MM.1S (cell line): ENCODE measurements at regions not wholly inside any gene's neighbourhood (a gene's known extent, or its start where the extent isn't known, plus 50 kb on each side); places are given as distances from the start of the nearest gene placed in this dataset.
"Not testable (repeated sequence)": the region's sequence is repeated elsewhere in the genome, so short reads cannot be mapped to it uniquely, and the experiment has no call there.

ENCODE experiments used
- DNase-seq: peaks from one replicate; pipeline ENCODE4 v3.0.0-alpha.2; 2015
- H2AFZ ChIP-seq: fragments of 300-600 bp; sonication (generic); 2 replicates; pipeline ENCODE4 v1.6.0; 2016; ENCODE audit warnings: antibody characterized with exemption, low read length
- H3F3A ChIP-seq: fragments of 300-600 bp; sonication (generic); 2 replicates; pipeline ENCODE4 v1.6.1; 2016; ENCODE audit warnings: mild to moderate bottlenecking, antibody characterized with exemption, low read length, moderate library complexity, mixed read lengths; ENCODE audit not compliant: insufficient read depth
- H3K27ac ChIP-seq: fragments of 300-600 bp; sonication (generic); 2 replicates; pipeline ENCODE4 v1.5.1; 2016; ENCODE audit warnings: mild to moderate bottlenecking, low read length
- H3K27me3 ChIP-seq: fragments of 300-600 bp; sonication (generic); replicated peaks from 2 replicates; pipeline ENCODE4 v1.6.0; 2016; ENCODE audit warnings: low read length; ENCODE audit not compliant: insufficient read depth
- H3K36me3 ChIP-seq: fragments of 300-600 bp; sonication (generic); replicated peaks from 2 replicates; pipeline ENCODE4 v1.6.1; 2016; ENCODE audit warnings: mild to moderate bottlenecking, low read length, mixed read lengths; ENCODE audit not compliant: insufficient read depth
- H3K4me1 ChIP-seq: fragments of 300-600 bp; sonication (generic); 2 replicates; pipeline ENCODE4 v1.6.1; 2016; ENCODE audit warnings: low read length, mixed read lengths
- H3K4me2 ChIP-seq: fragments of 300-600 bp; sonication (generic); 2 replicates; pipeline ENCODE4 v1.6.0; 2016; ENCODE audit warnings: low read depth, low read length
- H3K4me3 ChIP-seq: fragments of 300-600 bp; sonication (generic); 2 replicates; pipeline ENCODE4 v1.5.1; 2016; ENCODE audit warnings: low read length, mixed read lengths
- H3K79me2 ChIP-seq: fragments of 300-600 bp; sonication (generic); 2 replicates; pipeline ENCODE4 v1.6.1; 2016; ENCODE audit warnings: mixed run types, low read length, mixed read lengths
- H3K9ac ChIP-seq: fragments of 300-600 bp; sonication (generic); 2 replicates; pipeline ENCODE4 v1.6.1; 2016; ENCODE audit warnings: low read length, mixed read lengths
- H3K9me2 ChIP-seq: fragments of 300-600 bp; sonication (generic); replicated peaks from 2 replicates; pipeline ENCODE4 v1.6.1; 2016; ENCODE audit warnings: mild to moderate bottlenecking, low read length, mixed read lengths; ENCODE audit not compliant: insufficient read depth
- H3K9me3 ChIP-seq: fragments of 300-600 bp; sonication (generic); replicated peaks from 2 replicates; pipeline ENCODE4 v1.6.1; 2016; ENCODE audit warnings: mild to moderate bottlenecking, low read length, mixed read lengths; ENCODE audit not compliant: insufficient read depth
- H4K20me1 ChIP-seq: fragments of 300-600 bp; sonication (generic); 2 replicates; pipeline ENCODE4 v1.6.1; 2016; ENCODE audit warnings: mild to moderate bottlenecking, low read length, moderate library complexity, mixed read lengths; ENCODE audit not compliant: insufficient read depth

DNA sequence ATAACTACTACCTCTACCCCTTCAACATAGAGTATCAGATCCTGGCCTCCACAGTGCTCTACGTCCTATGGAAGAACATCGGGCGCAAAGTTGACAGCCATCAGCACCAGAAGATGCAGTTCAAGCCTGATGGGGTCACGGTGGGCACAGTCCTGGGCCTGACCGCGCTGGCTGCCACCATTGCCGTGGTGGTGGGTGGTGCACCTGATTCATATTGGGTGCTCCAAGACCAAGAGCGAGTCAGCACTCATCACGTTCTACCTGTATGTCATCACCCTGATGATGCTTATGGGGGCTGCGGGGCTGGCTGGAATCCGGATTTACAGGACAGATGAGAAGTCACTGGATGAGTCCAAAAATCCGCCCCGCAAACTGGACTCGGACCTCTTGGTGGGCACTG is 846.4 kb downstream of the RPIA start:
- not testable (repeated sequence) for H3K27me3 ChIP-seq, H3K79me2 ChIP-seq

DNA sequence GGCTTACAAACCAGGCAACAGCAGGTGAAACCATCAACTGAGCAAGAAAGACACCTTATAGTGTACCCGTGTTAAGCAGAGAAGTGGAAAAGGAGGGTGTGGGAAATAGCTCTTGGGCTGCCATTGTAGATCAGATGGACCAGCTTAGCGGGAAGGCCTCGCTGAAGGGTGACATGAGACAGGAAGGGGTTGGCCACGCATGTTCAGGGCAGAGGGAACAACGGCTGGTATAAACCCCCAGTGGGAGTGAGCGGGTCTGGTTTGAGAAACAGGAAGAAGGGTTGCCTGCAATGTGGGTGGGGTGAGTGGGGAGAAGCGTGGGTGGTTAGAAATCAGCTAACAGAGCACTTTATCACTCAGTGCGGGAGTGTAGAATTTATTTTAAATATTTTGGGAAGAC is 852.6 kb downstream of the RPIA start:
- H3K4me3 ChIP-seq, H3F3A ChIP-seq, DNase-seq, H3K36me3 ChIP-seq, H3K4me1 ChIP-seq, H3K79me2 ChIP-seq, H3K9ac ChIP-seq, H3K27me3 ChIP-seq, H4K20me1 ChIP-seq, H3K27ac ChIP-seq, H3K9me2 ChIP-seq, H3K9me3 ChIP-seq, H3K4me2 ChIP-seq, H2AFZ ChIP-seq: not testable (repeated sequence)

More for the DNA sequence above, 846.4 kb downstream of the RPIA start:
- H3K27ac ChIP-seq, H3K9me3 ChIP-seq, H3K9ac ChIP-seq, H3K4me2 ChIP-seq, H4K20me1 ChIP-seq, H3K4me1 ChIP-seq, H3K9me2 ChIP-seq, H3F3A ChIP-seq, H3K4me3 ChIP-seq, H3K36me3 ChIP-seq, DNase-seq, H2AFZ ChIP-seq: not testable (repeated sequence)

DNA sequence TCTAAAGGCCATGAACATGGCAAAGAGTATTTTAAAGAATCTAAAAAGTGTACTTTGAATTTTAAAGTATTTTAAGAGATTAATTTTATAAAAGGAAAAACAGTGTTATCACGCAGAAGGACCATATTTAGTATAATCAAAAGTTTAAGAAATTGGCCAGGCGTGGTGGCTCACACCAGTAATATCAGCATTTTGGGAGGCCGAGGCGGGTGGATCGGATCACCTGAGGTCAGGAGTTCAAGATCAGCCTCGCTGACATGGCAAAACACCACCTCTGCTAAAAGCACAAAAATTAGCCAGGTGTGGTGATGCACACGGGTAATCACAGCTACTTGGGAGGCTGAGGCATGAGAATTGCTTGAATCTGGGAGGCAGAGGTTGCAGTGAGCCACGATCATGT is 887.7 kb downstream of the RPIA start:
- H3K4me1 ChIP-seq, H3K36me3 ChIP-seq, H3K27me3 ChIP-seq, H4K20me1 ChIP-seq, H3K4me3 ChIP-seq, H3K9me3 ChIP-seq, H3K9me2 ChIP-seq, H3K9ac ChIP-seq, H3K4me2 ChIP-seq, H3F3A ChIP-seq, H2AFZ ChIP-seq, H3K79me2 ChIP-seq, DNase-seq, H3K27ac ChIP-seq: not testable (repeated sequence)

DNA sequence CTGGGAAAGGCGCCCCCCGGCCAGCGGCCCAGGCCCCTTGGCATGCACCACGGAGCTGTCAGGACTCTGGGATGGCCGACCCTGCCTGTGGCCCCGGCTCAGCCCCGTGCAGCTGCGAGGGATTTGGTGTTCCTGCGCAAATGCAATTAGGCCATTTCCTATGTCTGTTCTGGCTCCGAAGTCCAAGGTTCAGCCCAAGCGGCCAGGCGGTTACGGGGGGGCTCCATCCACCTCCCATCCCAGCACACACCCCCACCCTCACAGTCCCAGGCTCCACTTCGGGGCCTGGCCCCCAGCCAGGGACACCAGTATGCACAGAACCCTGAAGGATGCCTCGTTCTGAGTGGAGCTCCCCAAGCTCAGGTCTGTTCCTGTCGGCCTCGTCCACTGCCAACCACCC is 891.3 kb downstream of the RPIA start:
- not testable (repeated sequence) for H3K36me3 ChIP-seq, H4K20me1 ChIP-seq, H3K4me2 ChIP-seq, H3K9ac ChIP-seq, H3K9me2 ChIP-seq, H3K27ac ChIP-seq, H3K9me3 ChIP-seq, H3K4me1 ChIP-seq, H3K4me3 ChIP-seq, H3K79me2 ChIP-seq, DNase-seq, H2AFZ ChIP-seq, H3F3A ChIP-seq, H3K27me3 ChIP-seq

DNA sequence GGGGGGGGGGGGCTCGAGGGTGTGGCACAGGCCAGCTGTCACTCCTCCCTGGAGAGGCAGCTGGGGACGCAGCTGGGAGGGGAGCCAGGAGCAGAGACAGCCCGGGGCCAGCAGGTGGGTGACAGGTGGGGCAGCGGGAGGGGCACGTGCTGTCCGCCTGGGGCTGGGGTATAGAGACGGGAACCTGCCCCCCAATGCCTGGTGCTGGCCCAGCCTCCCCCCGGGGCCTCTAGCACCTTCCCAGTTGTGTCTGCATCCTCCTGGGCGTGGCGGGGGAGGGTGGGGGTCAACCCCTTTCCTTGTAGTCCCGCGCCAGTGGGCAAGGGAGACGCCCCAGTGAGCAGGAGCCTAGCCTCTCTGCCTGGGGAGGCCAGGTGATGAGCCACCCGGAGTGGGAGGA is 892.6 kb downstream of the RPIA start:
- H3K9me2 ChIP-seq, H3K9me3 ChIP-seq, DNase-seq, H3K4me1 ChIP-seq, H3K4me2 ChIP-seq, H3K79me2 ChIP-seq, H3F3A ChIP-seq, H4K20me1 ChIP-seq, H3K36me3 ChIP-seq, H3K4me3 ChIP-seq, H3K27me3 ChIP-seq, H3K9ac ChIP-seq, H2AFZ ChIP-seq, H3K27ac ChIP-seq: not testable (repeated sequence)

DNA sequence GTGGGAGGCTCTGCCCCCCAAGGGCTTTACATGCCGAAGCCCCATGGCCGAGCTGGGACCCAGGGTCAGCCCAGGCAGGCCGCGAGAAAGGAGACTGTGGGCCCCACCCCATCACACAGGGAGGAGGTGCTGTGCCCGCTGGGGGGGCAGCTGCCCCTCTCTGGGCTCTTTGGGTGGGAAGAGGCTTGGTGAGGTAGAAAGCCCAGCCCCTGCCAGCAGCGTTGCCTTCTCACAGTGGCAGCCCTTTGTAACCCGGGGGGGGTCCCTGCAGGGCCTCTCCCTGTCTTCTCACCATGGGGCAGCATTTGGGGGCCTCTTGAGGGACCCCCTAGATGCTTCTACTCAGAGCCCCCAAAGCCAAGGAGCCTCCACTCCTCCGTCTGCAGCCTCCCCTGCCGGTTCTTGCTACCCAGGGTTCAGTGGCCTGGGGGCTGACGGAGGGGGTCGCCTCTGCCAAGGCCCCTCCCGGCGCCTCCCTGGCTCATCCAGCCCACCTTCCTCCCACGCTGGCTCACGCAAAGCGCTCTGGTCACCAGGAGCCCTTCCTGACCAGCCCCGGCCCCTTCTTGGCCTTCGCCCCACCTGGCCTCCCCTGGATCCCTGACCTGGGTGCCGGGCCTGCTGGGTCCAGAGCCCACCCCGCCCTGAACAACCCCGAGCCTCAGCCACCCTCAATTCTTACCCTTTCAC is 893.5 kb downstream of the RPIA start:
- H3K79me2 ChIP-seq, H3K36me3 ChIP-seq, H3K9me2 ChIP-seq, H3K27ac ChIP-seq, H3K4me2 ChIP-seq, H3K27me3 ChIP-seq, H2AFZ ChIP-seq, H3F3A ChIP-seq, H3K9ac ChIP-seq, DNase-seq, H4K20me1 ChIP-seq, H3K4me1 ChIP-seq, H3K9me3 ChIP-seq: not testable (repeated sequence)
- peak overlapping the region; percentile 44; the same call in 1 of the 2 replicates for H3K4me3 ChIP-seq

DNA sequence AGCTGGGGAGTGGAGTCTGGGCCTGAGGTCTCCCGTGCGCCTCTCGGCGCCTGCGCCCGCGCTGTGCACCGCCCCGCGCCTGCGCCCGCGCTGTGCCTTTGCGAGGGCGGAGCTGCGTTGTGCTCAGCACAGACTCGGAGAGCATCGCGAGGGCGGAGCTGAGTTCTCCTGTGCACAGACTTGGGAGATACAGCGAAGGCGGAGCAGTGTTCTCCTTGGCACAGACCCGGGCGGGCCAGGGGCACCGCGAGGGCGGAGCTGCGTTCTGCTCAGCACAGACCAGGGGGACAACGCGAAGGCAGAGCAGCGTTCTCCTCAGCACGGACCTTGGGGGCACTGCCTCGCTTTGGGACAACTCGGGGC is 894.1 kb downstream of the RPIA start:
- not testable (repeated sequence) for H3K36me3 ChIP-seq, H3K27me3 ChIP-seq, H3K27ac ChIP-seq, H3K9me3 ChIP-seq, H3K9me2 ChIP-seq, H3K4me1 ChIP-seq, H2AFZ ChIP-seq, H4K20me1 ChIP-seq, H3K9ac ChIP-seq, H3K79me2 ChIP-seq, H3F3A ChIP-seq
- Histone ChIP-seq H3K4me2 (peak overlapping the region; percentile 45; the same call in 1 of the 2 replicates), H3K4me3 (peak overlapping the region; percentile 44; the same call in 1 of the 2 replicates)
- peak; percentile 71 for DNase-seq

DNA sequence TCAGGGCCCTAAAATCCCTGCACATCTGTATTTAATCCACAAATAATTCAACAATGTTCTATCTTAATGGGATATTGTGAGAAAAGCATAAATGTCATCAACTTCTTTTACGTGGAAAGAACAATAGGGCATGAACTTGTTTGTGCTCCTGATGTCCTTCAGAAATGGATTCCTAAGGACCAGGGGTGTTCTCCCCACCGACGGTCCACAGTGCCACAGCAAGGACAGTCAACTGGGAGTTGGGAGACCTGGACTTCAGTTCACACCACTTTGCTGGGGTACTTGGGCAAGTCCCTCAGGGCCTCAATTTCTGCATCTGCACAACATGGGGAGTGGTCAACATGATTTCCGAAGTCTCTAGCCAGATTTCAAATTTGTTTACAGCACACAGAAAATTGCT is 908.4 kb downstream of the RPIA start:
- H3K36me3 ChIP-seq, H3K79me2 ChIP-seq, H3K27ac ChIP-seq, H3K9me2 ChIP-seq, H3K4me1 ChIP-seq, H3K4me3 ChIP-seq, H2AFZ ChIP-seq, H3K27me3 ChIP-seq, H3K9me3 ChIP-seq, H4K20me1 ChIP-seq, H3F3A ChIP-seq, H3K4me2 ChIP-seq, DNase-seq, H3K9ac ChIP-seq: not testable (repeated sequence)
